Motor neuron (in vitro differentiated cells): ENCODE measurements at regions not wholly inside any gene's neighbourhood (a gene's known extent, or its start where the extent isn't known, plus 50 kb on each side); places are given as distances from the start of the nearest gene placed in this dataset.
"Not testable (repeated sequence)": the region's sequence is repeated elsewhere in the genome, so short reads cannot be mapped to it uniquely, and the experiment has no call there.

Experiments used
- ATAC-seq, 8 experiments: fragments of 200-7000 bp; cut with Tn5 transposase; replicated peaks in 6 of 8; 2 replicates each; pipeline ENCODE4 v1.8.0; 2021; ENCODE audit warnings: mild to moderate bottlenecking in 8 of 8, moderate library complexity in 8 of 8
- H3K27ac ChIP-seq, 2 donors: fragments of 250-450 bp; sonication (Bioruptor Pico); 2 replicates each; pipeline ENCODE4 v1.9.0; 2021; ENCODE audit warnings: antibody characterized with exemption in 2 of 2, mild to moderate bottlenecking in 2 of 2, moderate library complexity in 1 of 2
- H3K4me1 ChIP-seq, 2 donors: fragments of 250-450 bp; sonication (Bioruptor Pico); replicated peaks in 1 of 2; 2 replicates each; pipeline ENCODE4 v1.6.1; 2021; ENCODE audit warnings: antibody characterized with exemption in 2 of 2, mild to moderate bottlenecking in 2 of 2, moderate library complexity in 1 of 2
- H3K4me3 ChIP-seq, 5 donors: fragments of 250-450 bp; sonication (Bioruptor Pico); 2 replicates each; pipeline ENCODE4 v1.9.0; 2021; ENCODE audit warnings: antibody characterized with exemption in 5 of 5, mild to moderate bottlenecking in 5 of 5, moderate library complexity in 4 of 5
- WGBS, 10 experiments: fragments of 450-650 bp; shearing (Covaris generic); methylation state at CpG; one replicate each; pipeline ENCODE4 v1.0.0; 2022; 5-methylcytosine and 5-hydroxymethylcytosine counted together
- in situ Hi-C, 9 experiments: fragments of 400-800 bp; cut with MboI; loops; one replicate each; pipeline ENCODE4 v1.15.0; 2021; ENCODE audit warnings: low sequenced_read_pairs in 9 of 9, low pct_unique_long_range_greater_than_20kb in 2 of 9; ENCODE audit not compliant: unreplicated experiment in 9 of 9

GRCh38 chr6:135586388-135586787 is 88.8 kb upstream of the AHI1 start:
- Histone ChIP-seq H3K4me3 (no peak overlapping the region), H3K27ac (no peak overlapping the region), H3K4me1 (no peaks in the 10 kb centered on the region)
- 60 to 100% (median 90%) methylated on average over 1 to 2 of the region's 2 CpGs; no CpG with 5 or more reads in 2 of the 10 experiments for WGBS, 10 experiments
- ATAC-seq = no peak
- in situ Hi-C loops = no loop called here

- Histone ChIP-seq H3K27ac (no peak overlapping the region), H3K4me1 (no peaks in the 10 kb centered on the region), H3K4me3 (no peak overlapping the region)
- in situ Hi-C loops = no loop called here
- WGBS, 10 experiments = 89 to 100% (median 92%) methylated on average over 1 to 4 of the region's 4 CpGs; no CpG with 5 or more reads in 1 of the 10 experiments
- no peak for ATAC-seq
Observed at GRCh38 chr6:135586844-135587243, 89.3 kb upstream of the AHI1 start.

DNA sequence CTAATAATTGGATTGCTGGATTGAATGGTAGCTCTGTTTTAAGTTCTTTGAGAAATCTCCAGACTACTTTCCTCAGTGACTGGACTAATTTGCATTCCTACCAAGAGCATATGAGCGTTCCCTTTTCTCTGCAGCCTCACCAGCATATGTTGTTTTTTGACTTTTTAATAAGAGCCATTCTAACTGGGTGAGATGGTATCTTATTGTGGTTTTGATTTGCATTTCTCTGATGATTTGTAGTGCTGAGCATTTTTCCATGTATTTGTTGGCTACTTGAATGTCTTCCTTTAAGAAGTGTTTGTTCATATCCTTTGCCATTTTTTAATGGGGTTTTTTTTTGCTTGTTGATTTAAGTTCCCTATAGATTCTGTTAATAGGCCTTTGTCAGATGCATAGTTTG is 94.7 kb upstream of the AHI1 start:
- 8 to 88% (median 67%) methylated on average over 1 of the region's 1 CpG; no CpG with 5 or more reads in 1 of the 10 experiments for WGBS, 10 experiments
- Histone ChIP-seq H3K27ac (no peak overlapping the region), H3K4me3 (no peak overlapping the region), H3K4me1 (no peaks in the 10 kb centered on the region)
- ATAC-seq = peak in 2 of 8 experiments; percentile 78 to 84
- in situ Hi-C loops = no loop called here

GRCh38 chr6:135594000-135594399 is 96.5 kb upstream of the AHI1 start:
- Histone ChIP-seq H3K27ac (no peak overlapping the region), H3K4me1 (no peaks in the 10 kb centered on the region), H3K4me3 (no peak overlapping the region)
- WGBS, 10 experiments = 33 to 100% (median 91%) methylated on average over 1 of the region's 1 CpG
- ATAC-seq = no peak
- in situ Hi-C loops = no loop called here

- no peak overlapping the region for H3K4me3 ChIP-seq
- WGBS, 10 experiments = 50 to 100% (median 80%) methylated on average over 1 to 2 of the region's 5 CpGs; no CpG with 5 or more reads in 5 of the 10 experiments
- in situ Hi-C loops = no loop called here
- H3K27ac ChIP-seq = no peak overlapping the region
- no peaks in the 10 kb centered on the region for H3K4me1 ChIP-seq
- no peak for ATAC-seq
Observed at GRCh38 chr6:135600086-135600702, 102.7 kb upstream of the AHI1 start.

GRCh38 chr6:135600931-135601330 is 103.4 kb upstream of the AHI1 start:
- H3K4me3 ChIP-seq = no peak overlapping the region
- no peaks in the 10 kb centered on the region for H3K4me1 ChIP-seq
- H3K27ac ChIP-seq = no peak overlapping the region
- no peak for ATAC-seq
- 49 to 100% (median 88%) methylated on average over 1 to 4 of the region's 4 CpGs; no CpG with 5 or more reads in 3 of the 10 experiments for WGBS, 10 experiments
- in situ Hi-C loops = no loop called here

- Histone ChIP-seq H3K4me1 (no peaks in the 10 kb centered on the region), H3K27ac (no peak overlapping the region), H3K4me3 (no peak overlapping the region)
- in situ Hi-C loops = no loop called here
- no peak for ATAC-seq
Observed at GRCh38 chr6:135601857-135602256, 104.3 kb upstream of the AHI1 start.

GRCh38 chr6:135603249-135603648 is 105.7 kb upstream of the AHI1 start:
- in situ Hi-C loops = no loop called here
- no peak overlapping the region for H3K27ac ChIP-seq
- no peaks in the 10 kb centered on the region for H3K4me1 ChIP-seq

DNA sequence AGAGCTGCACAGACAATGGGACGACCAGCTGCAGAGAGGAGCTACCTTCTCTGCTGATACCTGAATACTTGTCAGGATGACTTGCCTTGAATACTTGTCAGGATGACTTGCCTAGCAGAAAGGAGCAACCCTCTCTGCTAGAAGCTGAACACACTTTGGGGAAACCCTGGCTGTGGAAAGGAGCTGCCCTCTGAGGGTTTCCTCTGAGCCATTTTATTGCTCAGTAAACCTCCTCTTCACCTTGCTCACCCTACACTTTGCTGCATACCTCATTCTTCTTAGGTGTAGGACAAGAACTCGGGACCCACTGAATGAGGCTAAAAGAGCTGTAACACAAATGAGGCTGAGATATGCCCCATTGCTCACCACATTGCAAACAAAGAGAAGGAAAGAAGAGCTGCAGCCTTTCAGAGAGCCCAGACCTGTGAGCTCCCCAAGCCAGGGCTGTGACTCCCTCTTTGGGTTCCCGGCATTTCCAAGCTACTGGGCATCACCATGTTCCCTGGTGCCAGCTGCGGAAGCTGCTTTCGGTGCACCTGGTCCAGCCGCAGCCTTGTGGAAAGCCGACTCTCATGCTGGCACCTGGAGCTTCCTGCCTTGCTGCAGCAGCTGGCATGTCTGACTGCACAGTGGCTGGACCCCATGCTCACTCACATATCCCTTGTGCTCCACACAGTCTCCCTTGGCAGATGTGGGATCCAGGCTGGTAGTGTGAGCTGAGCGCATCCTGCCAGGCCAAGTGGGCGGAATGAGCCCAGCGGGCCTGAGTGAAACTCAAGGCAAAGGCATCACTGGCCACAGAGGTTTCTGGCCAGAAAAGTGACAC is 106.7 kb upstream of the AHI1 start:
- Histone ChIP-seq H3K4me3 (no peak overlapping the region), H3K4me1 (no peaks in the 10 kb centered on the region), H3K27ac (no peak overlapping the region)
- in situ Hi-C loops = no loop called here
- WGBS, 10 experiments = 70 to 100% (median 90%) methylated on average over 1 to 10 of the region's 10 CpGs; no CpG with 5 or more reads in 5 of the 10 experiments
- ATAC-seq = no peak

More at GRCh38 chr6:135603249-135603648, 105.7 kb upstream of the AHI1 start:
- 66 to 100% (median 80%) methylated on average over 1 to 2 of the region's 2 CpGs; no CpG with 5 or more reads in 7 of the 10 experiments for WGBS, 10 experiments
- no peak overlapping the region for H3K4me3 ChIP-seq
- no peak for ATAC-seq

DNA sequence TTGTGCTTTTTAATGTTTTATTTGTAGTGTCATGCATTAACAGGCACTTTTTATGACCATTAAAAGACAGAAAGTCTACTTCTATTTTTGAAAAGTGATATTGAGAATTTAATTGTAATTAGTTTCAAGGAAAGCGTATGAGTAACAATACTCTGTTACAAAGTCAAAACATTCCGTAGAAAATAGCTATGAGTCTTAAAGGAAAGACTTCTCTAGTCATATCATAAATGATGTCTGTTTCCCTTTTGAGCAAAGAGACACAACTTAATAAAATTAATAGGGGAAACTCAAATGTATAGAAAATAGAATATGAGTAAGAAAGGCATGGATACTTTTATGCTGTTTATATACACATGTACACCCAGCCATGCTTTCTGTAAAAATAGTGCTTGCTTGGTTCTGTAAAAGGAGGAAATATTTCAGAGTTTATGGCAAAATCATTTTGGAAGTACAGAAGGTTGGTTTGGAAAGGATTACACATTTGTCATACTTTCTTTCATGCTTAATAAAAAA is 107.8 kb upstream of the AHI1 start:
- in situ Hi-C loops = no loop called here
- Histone ChIP-seq H3K27ac (no peak overlapping the region), H3K4me3 (no peak overlapping the region), H3K4me1 (no peaks in the 10 kb centered on the region)
- 21 to 100% (median 65%) methylated on average over 2 of the region's 2 CpGs; no CpG with 5 or more reads in 1 of the 10 experiments for WGBS, 10 experiments
- ATAC-seq = no peak

- Histone ChIP-seq H3K27ac (no peak overlapping the region), H3K4me3 (no peak overlapping the region), H3K4me1 (peaks cover 0 to 6% of the 10 kb centered on the region in 2 donors)
- no peak for ATAC-seq
- in situ Hi-C loops = no loop called here
- WGBS, 10 experiments = 20 to 100% (median 80%) methylated on average over 1 to 2 of the region's 2 CpGs; no CpG with 5 or more reads in 2 of the 10 experiments
Observed at GRCh38 chr6:135606392-135606791, 108.9 kb upstream of the AHI1 start.

DNA sequence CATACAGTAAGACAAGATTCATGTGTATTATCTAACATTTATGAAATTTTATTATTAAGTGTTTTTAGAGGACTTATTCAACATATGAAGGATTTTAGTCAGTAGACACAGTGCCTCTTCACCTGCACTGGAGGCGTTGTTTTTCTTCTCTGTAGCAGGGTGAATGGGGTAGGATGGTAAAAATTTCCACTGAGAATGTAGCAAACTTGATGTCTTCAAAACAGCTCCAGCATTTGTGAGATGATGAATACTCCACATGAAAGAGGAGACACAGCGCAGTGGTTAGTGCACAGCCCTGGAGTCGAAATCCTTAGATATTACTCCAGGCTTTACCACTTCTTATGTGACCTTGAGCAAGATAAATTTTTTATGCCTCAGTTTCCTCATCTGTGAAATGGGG is 110.5 kb upstream of the AHI1 start:
- in situ Hi-C loops = no loop called here
- H3K4me3 ChIP-seq = no peak overlapping the region
- H3K4me1 ChIP-seq = peaks cover 0 to 6% of the 10 kb centered on the region in 2 donors
- no peak for ATAC-seq
- WGBS, 10 experiments = 40 to 100% (median 90%) methylated on average over 1 to 3 of the region's 3 CpGs; no CpG with 5 or more reads in 1 of the 10 experiments
- H3K27ac ChIP-seq = no peak overlapping the region

GRCh38 chr6:135610192-135610591 is 112.7 kb upstream of the AHI1 start:
- 67 to 100% (median 92%) methylated on average over 1 to 6 of the region's 6 CpGs for WGBS, 10 experiments
- H3K27ac ChIP-seq, in situ Hi-C loops, ATAC-seq, H3K4me3 ChIP-seq, H3K4me1 ChIP-seq: not testable (repeated sequence)
